Neural cell (in vitro differentiated cells): ENCODE measurements at regions not wholly inside any gene's neighbourhood (a gene's known extent, or its start where the extent isn't known, plus 50 kb on each side); places are given as distances from the start of the nearest gene placed in this dataset.

ENCODE experiments used
- H2AFZ ChIP-seq: fragments of 200-600, 300-800 bp; sonication (generic), shearing (Covaris generic); 2 replicates; pipeline ENCODE4 v1.6.0; 2014; ENCODE audit warnings: low read depth, mild to moderate bottlenecking, antibody characterized with exemption, low read length, moderate library complexity
- H3F3A ChIP-seq: fragments of 200-600 bp; shearing (Covaris generic); 2 replicates; pipeline ENCODE4 v1.6.1; 2016; ENCODE audit warnings: mild to moderate bottlenecking, moderate library complexity, mixed read lengths, antibody characterized with exemption, low read length; ENCODE audit not compliant: insufficient read depth, poor library complexity, severe bottlenecking
- H3K27ac ChIP-seq: fragments of 200-600, 300-800 bp; sonication (generic), shearing (Covaris generic); 2 replicates; pipeline ENCODE4 v1.5.1; 2014; ENCODE audit warnings: mild to moderate bottlenecking, low read length, moderate library complexity
- H3K27me3 ChIP-seq: fragments of 300-800, 200-600 bp; sonication (generic), shearing (Covaris generic); 2 replicates; pipeline ENCODE4 v1.6.0; 2014; ENCODE audit warnings: mild to moderate bottlenecking, low read depth, low read length, moderate library complexity; ENCODE audit not compliant: insufficient read depth
- H3K36me3 ChIP-seq: fragments of 300-800, 200-600 bp; sonication (generic), shearing (Covaris generic); 2 replicates; pipeline ENCODE4 v1.5.1; 2014; ENCODE audit warnings: mild to moderate bottlenecking, antibody characterized with exemption, low read length, moderate library complexity; ENCODE audit not compliant: insufficient read depth
- H3K4me2 ChIP-seq: fragments of 300-800, 200-600 bp; sonication (generic), shearing (Covaris generic); 2 replicates; pipeline ENCODE4 v1.6.0; 2014; ENCODE audit warnings: mild to moderate bottlenecking, low read length
- H3K4me3 ChIP-seq: fragments of 300-800, 200-600 bp; sonication (generic), shearing (Covaris generic); 2 replicates; pipeline ENCODE4 v1.5.1; 2014; ENCODE audit warnings: mild to moderate bottlenecking, low read length, moderate library complexity
- H3K79me2 ChIP-seq: fragments of 200-600 bp; shearing (Covaris generic); replicated peaks from 2 replicates; pipeline ENCODE4 v1.6.0; 2014; ENCODE audit warnings: mild to moderate bottlenecking, low read length, moderate library complexity; ENCODE audit not compliant: insufficient read depth
- H3K9ac ChIP-seq: fragments of 300-800, 200-600 bp; sonication (generic), shearing (Covaris generic); 2 replicates; pipeline ENCODE4 v1.6.1; 2016; ENCODE audit warnings: mild to moderate bottlenecking, low read length, mixed read lengths
- H3K9me2 ChIP-seq: fragments of 200-600 bp; shearing (Covaris generic); 2 replicates; pipeline ENCODE4 v1.6.1; 2016; ENCODE audit warnings: mild to moderate bottlenecking, low read length, mixed read lengths; ENCODE audit not compliant: insufficient read depth
- H3K9me3 ChIP-seq: fragments of 200-600, 300-800 bp; sonication (generic), shearing (Covaris generic); 2 replicates; pipeline ENCODE4 v1.6.1; 2016; ENCODE audit warnings: mild to moderate bottlenecking, mixed run types, low read length, moderate library complexity, mixed read lengths
- H4K20me1 ChIP-seq: fragments of 200-600 bp; shearing (Covaris generic); 2 replicates; pipeline ENCODE4 v1.6.1; 2016; ENCODE audit warnings: mild to moderate bottlenecking, mixed run types; ENCODE audit not compliant: insufficient read depth
- EP300 ChIP-seq: fragments of 450-650 bp; conservative IDR thresholded peaks from 2 replicates; pipeline ENCODE4 v1.6.1; 2014; ENCODE audit warnings: antibody characterized with exemption, mild to moderate bottlenecking, moderate library complexity; ENCODE audit not compliant: poor library complexity, severe bottlenecking
- EZH2 ChIP-seq: fragments of 200-600, 300-800 bp; shearing (Covaris generic), sonication (generic); IDR thresholded peaks from 2 replicates; pipeline ENCODE4 v1.6.1; 2014; ENCODE audit warnings: antibody characterized with exemption, low read length, borderline replicate concordance, mild to moderate bottlenecking; ENCODE audit not compliant: insufficient read depth, poor library complexity, severe bottlenecking
- MXI1 ChIP-seq: fragments of 450-650 bp; conservative IDR thresholded peaks from 2 replicates; pipeline ENCODE4 v1.6.1; 2014; ENCODE audit warnings: antibody characterized with exemption, mild to moderate bottlenecking; ENCODE audit not compliant: poor library complexity, severe bottlenecking
- POLR2AphosphoS5 ChIP-seq: IDR thresholded peaks from 2 replicates; pipeline ENCODE4 v1.6.1; 2012
- RAD21 ChIP-seq: fragments of 450-650 bp; conservative IDR thresholded peaks from 2 replicates; pipeline ENCODE4 v1.6.1; 2014; ENCODE audit warnings: antibody characterized with exemption, mild to moderate bottlenecking, moderate library complexity
- REST ChIP-seq: IDR thresholded peaks from 2 replicates; pipeline ENCODE4 v1.6.1; 2012; ENCODE audit warnings: borderline replicate concordance
- SMC3 ChIP-seq: fragments of 450-650 bp; conservative IDR thresholded peaks from 2 replicates; pipeline ENCODE4 v1.6.1; 2014; ENCODE audit warnings: antibody characterized with exemption, mild to moderate bottlenecking, moderate library complexity; ENCODE audit not compliant: poor library complexity
- TAF1 ChIP-seq: IDR thresholded peaks from 2 replicates; pipeline ENCODE4 v1.6.1; 2012; ENCODE audit warnings: low read depth
- TF ChIP-seq, protein P1 (sequence below): fragments of 450-650 bp; IDR thresholded peaks from 2 replicates; pipeline ENCODE4 v1.5.1; 2014; ENCODE audit warnings: antibody characterized with exemption, mild to moderate bottlenecking, moderate library complexity; ENCODE audit not compliant: poor library complexity, severe bottlenecking

DNA sequence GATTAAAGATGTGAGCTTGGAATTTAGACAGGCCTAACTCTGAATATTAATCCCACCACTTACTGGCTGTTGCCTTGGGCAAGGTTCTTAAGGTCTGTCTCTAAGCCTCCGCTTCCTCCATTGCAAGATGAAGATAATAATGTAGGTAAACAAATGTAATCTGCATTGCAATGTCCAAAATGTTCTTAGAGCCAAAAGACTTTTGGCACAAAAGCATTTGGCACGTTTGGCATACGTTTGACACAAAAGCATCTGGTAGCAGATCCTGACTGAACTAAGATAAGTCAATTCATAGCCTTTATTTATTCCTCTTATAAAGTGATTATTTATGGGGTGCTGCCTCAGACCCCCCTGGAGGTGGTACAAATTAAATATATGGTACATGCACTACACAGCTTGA is 229.9 kb upstream of the STXBP5 start:
- H3K27ac ChIP-seq: no peak overlapping the region
- H3K9ac ChIP-seq: no peak overlapping the region
- no peaks in the 10 kb centered on the region for H3K9me2 ChIP-seq
- no peak overlapping the region for H3K4me2 ChIP-seq
- no peaks in the 10 kb centered on the region for H4K20me1 ChIP-seq
- no peak overlapping the region for H3K4me3 ChIP-seq
- H3K27me3 ChIP-seq: no peaks in the 10 kb centered on the region
- no peak for TF ChIP-seq MXI1
- no peak for TF ChIP-seq RAD21
- no peak for TF ChIP-seq TAF1
- H3K79me2 ChIP-seq: no peaks in the 10 kb centered on the region
- H2AFZ ChIP-seq: no peak overlapping the region
- no peaks in the 10 kb centered on the region for H3F3A ChIP-seq
- no peaks in the 10 kb centered on the region for H3K36me3 ChIP-seq
- H3K9me3 ChIP-seq: no peaks in the 10 kb centered on the region

GRCh38 chr6:146975093-146975492 is 229.1 kb upstream of the STXBP5 start:
- H3F3A ChIP-seq: no peaks in the 10 kb centered on the region
- H3K79me2 ChIP-seq: no peaks in the 10 kb centered on the region

DNA sequence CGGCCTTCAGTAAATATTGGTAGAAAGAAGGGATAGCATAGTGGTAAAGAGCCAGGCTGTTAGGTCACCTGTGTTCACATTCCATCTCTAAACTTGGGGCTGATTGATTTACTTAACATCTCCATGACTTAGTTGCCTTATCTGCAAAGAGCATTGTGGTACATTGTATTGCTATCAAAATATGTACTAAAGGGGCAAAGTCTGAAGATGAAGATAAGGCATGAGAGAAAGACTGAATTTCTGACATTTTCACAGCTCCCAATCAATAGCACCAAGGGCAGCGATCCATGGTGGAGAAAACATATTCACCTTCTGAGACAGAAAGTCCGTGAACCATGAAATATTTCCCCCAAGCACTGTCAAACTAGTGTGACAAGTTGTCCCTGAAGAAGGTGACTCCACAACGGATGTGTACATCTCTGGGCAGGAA is 223.3 kb upstream of the STXBP5 start:
- TF ChIP-seq TAF1 (no peak), EZH2 (no peak), EP300 (no peak), POLR2AphosphoS5 (no peak), REST (no peak), MXI1 (no peak), SMC3 (no peak)
- TF ChIP-seq, protein P1, sequence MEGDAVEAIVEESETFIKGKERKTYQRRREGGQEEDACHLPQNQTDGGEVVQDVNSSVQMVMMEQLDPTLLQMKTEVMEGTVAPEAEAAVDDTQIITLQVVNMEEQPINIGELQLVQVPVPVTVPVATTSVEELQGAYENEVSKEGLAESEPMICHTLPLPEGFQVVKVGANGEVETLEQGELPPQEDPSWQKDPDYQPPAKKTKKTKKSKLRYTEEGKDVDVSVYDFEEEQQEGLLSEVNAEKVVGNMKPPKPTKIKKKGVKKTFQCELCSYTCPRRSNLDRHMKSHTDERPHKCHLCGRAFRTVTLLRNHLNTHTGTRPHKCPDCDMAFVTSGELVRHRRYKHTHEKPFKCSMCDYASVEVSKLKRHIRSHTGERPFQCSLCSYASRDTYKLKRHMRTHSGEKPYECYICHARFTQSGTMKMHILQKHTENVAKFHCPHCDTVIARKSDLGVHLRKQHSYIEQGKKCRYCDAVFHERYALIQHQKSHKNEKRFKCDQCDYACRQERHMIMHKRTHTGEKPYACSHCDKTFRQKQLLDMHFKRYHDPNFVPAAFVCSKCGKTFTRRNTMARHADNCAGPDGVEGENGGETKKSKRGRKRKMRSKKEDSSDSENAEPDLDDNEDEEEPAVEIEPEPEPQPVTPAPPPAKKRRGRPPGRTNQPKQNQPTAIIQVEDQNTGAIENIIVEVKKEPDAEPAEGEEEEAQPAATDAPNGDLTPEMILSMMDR: no peak

More at GRCh38 chr6:146975093-146975492, 229.1 kb upstream of the STXBP5 start:
- H4K20me1 ChIP-seq: no peaks in the 10 kb centered on the region
- no peaks in the 10 kb centered on the region for H3K9me2 ChIP-seq
- H3K36me3 ChIP-seq: no peaks in the 10 kb centered on the region
- no peak overlapping the region for H3K4me2 ChIP-seq
- TF ChIP-seq MXI1: no peak
- no peak for TF ChIP-seq EP300
- no peak for TF ChIP-seq TAF1
- no peak for TF ChIP-seq POLR2AphosphoS5
- H3K9ac ChIP-seq: no peak overlapping the region
- no peaks in the 10 kb centered on the region for H3K9me3 ChIP-seq
- H3K27ac ChIP-seq: no peak overlapping the region
- H2AFZ ChIP-seq: no peak overlapping the region
- no peaks in the 10 kb centered on the region for H3K27me3 ChIP-seq
- no peak overlapping the region for H3K4me3 ChIP-seq

More for the DNA sequence above, 223.3 kb upstream of the STXBP5 start:
- Histone ChIP-seq H4K20me1 (no peaks in the 10 kb centered on the region), H3K9ac (no peak overlapping the region), H2AFZ (no peak overlapping the region), H3K27me3 (no peaks in the 10 kb centered on the region), H3K27ac (no peak overlapping the region), H3F3A (no peaks in the 10 kb centered on the region), H3K36me3 (no peaks in the 10 kb centered on the region), H3K79me2 (no peaks in the 10 kb centered on the region), H3K9me2 (no peaks in the 10 kb centered on the region), H3K4me3 (no peak overlapping the region), H3K4me2 (no peak overlapping the region), H3K9me3 (no peaks in the 10 kb centered on the region)
